ENCODE measurements at regions not wholly inside any gene's neighbourhood (a gene's known extent, or its start where the extent isn't known, plus 50 kb on each side); places are given as distances from the start of the nearest gene placed in this dataset.

DNA sequence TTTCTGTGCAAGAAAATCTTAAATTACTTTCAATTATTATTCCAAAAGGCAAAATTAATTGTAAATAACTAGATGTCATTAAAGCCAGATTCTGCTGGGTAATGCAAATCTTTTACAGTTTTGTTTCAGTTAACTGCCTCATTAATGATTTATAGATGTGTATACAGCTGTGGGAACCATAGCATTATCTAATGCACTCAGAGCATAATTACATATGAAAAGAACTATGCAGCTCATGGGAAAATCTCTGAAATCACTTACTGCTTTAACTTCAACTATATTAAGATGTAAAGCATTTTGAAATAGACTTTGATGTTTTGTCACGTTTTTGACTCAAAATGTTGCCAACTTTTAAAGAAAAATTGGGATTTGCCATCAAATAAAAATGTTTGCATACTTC is 630.3 kb upstream of the KLHL4 start:
- TF ChIP-seq CTCF (IDR thresholded peaks at IDR 0.05) = no peak
- Histone ChIP-seq H3K36me3 (no peaks in the 10 kb centered on the region), H3K27ac (no peak overlapping the region), H3K9me3 (no peaks in the 10 kb centered on the region), H3K4me1 (no peaks in the 10 kb centered on the region), H3K4me3 (no peak overlapping the region), H3K9ac (ENCODE audit: low read depth in 2 of 2, low read length in 2 of 2) (no peak overlapping the region), H3K27me3 (peaks cover 4% of the 10 kb centered on the region)
- no peak for DNase-seq
- intact Hi-C loops (cut with DNase I) = no loop called here

GRCh38 chrX:86910027-86910426 is 607.6 kb upstream of the KLHL4 start:
- Histone ChIP-seq H3K27ac (no peak overlapping the region), H3K4me3 (no peak overlapping the region), H3K4me1 (no peaks in the 10 kb centered on the region), H3K9ac (ENCODE audit: low read depth in 2 of 2, low read length in 2 of 2) (no peak overlapping the region), H3K27me3 (no peaks in the 10 kb centered on the region), H3K9me3 (no peaks in the 10 kb centered on the region), H3K36me3 (no peaks in the 10 kb centered on the region)
- intact Hi-C loops (cut with DNase I) = no loop called here
- DNase-seq = no peak
- no peak for TF ChIP-seq CTCF (IDR thresholded peaks at IDR 0.05)

DNA sequence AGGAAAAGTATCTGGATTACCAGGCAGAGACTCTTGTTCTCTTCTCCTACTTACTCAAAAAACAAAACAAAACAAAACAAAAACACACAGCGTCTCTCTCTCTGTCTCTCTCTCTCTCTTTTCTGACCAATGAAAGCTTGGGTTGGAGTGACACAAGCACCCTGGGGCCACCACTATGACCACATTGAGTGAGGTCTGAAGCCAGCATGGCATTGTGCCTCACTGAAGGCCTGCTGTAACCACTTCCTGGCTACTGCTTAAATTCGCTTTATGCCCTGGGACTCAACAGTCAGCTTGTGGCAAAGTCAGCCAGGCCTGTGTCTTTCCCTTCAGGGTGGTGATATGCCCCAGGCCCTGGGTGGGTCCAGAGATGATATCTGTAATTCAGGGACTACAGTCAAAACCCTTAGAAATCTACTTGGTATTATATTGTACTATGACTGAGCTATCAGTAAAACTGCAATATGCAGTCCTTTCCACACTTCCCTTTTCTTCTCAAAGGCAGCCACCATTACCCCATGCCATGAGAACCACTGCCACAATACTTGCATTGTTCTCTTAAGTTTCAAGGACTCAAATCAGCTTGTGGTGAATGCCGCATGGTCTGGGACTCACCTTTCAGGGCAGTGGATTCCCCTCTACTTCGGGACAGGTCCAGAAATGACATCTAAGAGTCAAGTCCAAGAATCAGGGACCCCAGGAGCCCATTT is 606.8 kb upstream of the KLHL4 start:
- Histone ChIP-seq H3K9me3 (no peaks in the 10 kb centered on the region), H3K9ac (ENCODE audit: low read depth in 2 of 2, low read length in 2 of 2) (no peak overlapping the region), H3K4me3 (no peak overlapping the region), H3K36me3 (no peaks in the 10 kb centered on the region), H3K4me1 (no peaks in the 10 kb centered on the region), H3K27me3 (no peaks in the 10 kb centered on the region), H3K27ac (no peak overlapping the region)
- no peak for DNase-seq
- intact Hi-C loops (cut with DNase I) = no loop called here
- no peak for TF ChIP-seq CTCF (IDR thresholded peaks at IDR 0.05)

DNA sequence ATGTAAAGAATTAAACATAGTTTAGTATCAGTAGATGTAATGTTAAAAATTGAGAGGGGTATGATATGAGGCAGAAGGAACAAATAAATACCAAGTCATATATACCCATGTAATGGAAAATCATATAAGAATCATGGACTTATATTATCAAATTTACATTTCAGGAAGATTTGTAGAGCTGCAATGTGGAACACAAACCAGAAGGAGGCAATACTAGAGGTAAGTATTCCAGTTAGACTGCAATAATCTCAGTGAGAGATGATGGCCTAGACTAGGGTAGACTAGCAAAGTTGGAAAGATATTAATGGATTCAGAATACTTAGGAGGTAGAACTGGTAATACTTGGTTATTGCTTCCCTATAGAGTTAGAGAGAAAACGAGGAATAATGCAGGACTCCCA is 603.0 kb upstream of the KLHL4 start:
- Histone ChIP-seq H3K27me3 (no peaks in the 10 kb centered on the region), H3K4me3 (no peak overlapping the region), H3K4me1 (no peaks in the 10 kb centered on the region), H3K9me3 (no peaks in the 10 kb centered on the region), H3K27ac (no peak overlapping the region), H3K9ac (ENCODE audit: low read depth in 2 of 2, low read length in 2 of 2) (no peak overlapping the region), H3K36me3 (no peaks in the 10 kb centered on the region)
- no peak for TF ChIP-seq CTCF (IDR thresholded peaks at IDR 0.05)
- intact Hi-C loops (cut with DNase I) = no loop called here
- no peak for DNase-seq

DNA sequence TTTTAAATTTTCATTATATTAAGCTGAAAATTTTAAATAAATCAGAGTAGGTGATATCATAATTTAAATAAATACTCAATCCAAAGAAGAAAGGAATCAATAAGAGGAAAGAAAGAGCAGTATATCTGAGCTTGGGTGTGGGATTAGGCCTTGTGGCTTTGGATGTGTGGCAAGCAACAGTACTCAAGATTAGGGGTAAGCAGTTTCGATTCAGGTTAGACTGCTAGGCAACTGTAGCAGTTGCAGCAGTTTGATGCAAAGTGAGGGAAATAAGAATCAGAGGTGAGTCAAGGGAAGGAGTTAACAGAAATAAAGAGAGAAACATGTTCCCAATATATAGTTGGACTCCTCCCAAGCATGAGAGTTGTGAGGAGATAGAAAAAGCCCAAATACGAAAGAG is 599.6 kb upstream of the KLHL4 start:
- intact Hi-C loops (cut with DNase I) = no loop called here
- H3K27ac ChIP-seq = no peak overlapping the region
- DNase-seq = no peak
- H3K4me3 ChIP-seq = no peak overlapping the region
- H3K4me1 ChIP-seq = no peaks in the 10 kb centered on the region
- H3K27me3 ChIP-seq = no peaks in the 10 kb centered on the region
- no peak overlapping the region for H3K9ac ChIP-seq (ENCODE audit: low read depth in 2 of 2, low read length in 2 of 2)
- no peak for TF ChIP-seq CTCF (IDR thresholded peaks at IDR 0.05)
- no peaks in the 10 kb centered on the region for H3K9me3 ChIP-seq
- H3K36me3 ChIP-seq = no peaks in the 10 kb centered on the region

All from colonic mucosa (tissue), 4 donors.